Naive thymus-derived CD4-positive, alpha-beta T cell (primary cell): ENCODE measurements at regions not wholly inside any gene's neighbourhood (a gene's known extent, or its start where the extent isn't known, plus 50 kb on each side); places are given as distances from the start of the nearest gene placed in this dataset.

Source experiments
- ATAC-seq: fragments of 150-1000 bp; cut with Tn5 transposase; 2 replicates; pipeline ENCODE4 v1.10.0; 2021; ENCODE audit warnings: mild to moderate bottlenecking, moderate library complexity
- CTCF ChIA-PET: fragments of 350-600 bp; sonication (Branson Sonifier 250); formaldehyde crosslinking; loops from one replicate; lab custom pipeline; 2021; ENCODE audit warnings: antibody characterized with exemption; lab: Charles Lee
- POLR2A ChIA-PET: fragments of 350-600 bp; sonication (Branson Sonifier 250); formaldehyde crosslinking; loops from one replicate; lab custom pipeline; 2021; ENCODE audit warnings: antibody characterized with exemption, inconsistent platforms; lab: Charles Lee
- DNase-seq, 9 donors: peaks; one replicate each; pipeline versions ENCODE4 v3.0.0 to v3.0.0-alpha.2; 2020 to 2022; ENCODE audit warnings: mixed read lengths in 1 of 9
- H3K27ac ChIP-seq: one replicate; pipeline ENCODE4 v1.7.0; 2013; ENCODE audit warnings: mild to moderate bottlenecking, low read depth, low read length, moderate library complexity
- H3K27me3 ChIP-seq, 2 donors: one replicate each; pipeline ENCODE4 v1.7.0; 2013; ENCODE audit warnings: low read length in 2 of 2, mild to moderate bottlenecking in 2 of 2, moderate library complexity in 2 of 2; ENCODE audit not compliant: control insufficient read depth in 2 of 2, insufficient read depth in 2 of 2
- H3K36me3 ChIP-seq, 3 experiments: 1 replicate in 2 of 3; 2 replicates in 1 of 3; pipeline ENCODE4 v1.7.0; 2013; ENCODE audit warnings: low read length in 3 of 3, mild to moderate bottlenecking in 3 of 3, moderate library complexity in 1 of 3; ENCODE audit not compliant: insufficient read depth in 3 of 3, control insufficient read depth in 2 of 3
- H3K4me1 ChIP-seq, 2 donors: one replicate each; pipeline ENCODE4 v1.7.0; 2013; ENCODE audit warnings: low read length in 2 of 2, mild to moderate bottlenecking in 2 of 2, moderate library complexity in 1 of 2; ENCODE audit not compliant: control insufficient read depth in 2 of 2, insufficient read depth in 2 of 2
- H3K4me3 ChIP-seq: 2 replicates; pipeline ENCODE4 v1.7.0; 2013; ENCODE audit warnings: mild to moderate bottlenecking, low read length
- H3K9me3 ChIP-seq, 3 experiments: 1 replicate in 2 of 3; 2 replicates in 1 of 3; pipeline ENCODE4 v1.7.0; 2013; ENCODE audit warnings: low read length in 3 of 3; ENCODE audit not compliant: control insufficient read depth in 2 of 3
- H3K27ac Mint-ChIP-seq, 9 donors: one replicate each; pipeline ENCODE4 v1.8.0; 2020 to 2022; ENCODE audit warnings: mixed read lengths in 9 of 9, mild to moderate bottlenecking in 8 of 9, moderate library complexity in 5 of 9, inconsistent platforms in 2 of 9
- H3K27me3 Mint-ChIP-seq, 5 donors: one replicate each; pipeline ENCODE4 v1.8.0; 2021 to 2022; ENCODE audit warnings: mixed read lengths in 5 of 5, mild to moderate bottlenecking in 1 of 5
- H3K36me3 Mint-ChIP-seq, 5 donors: one replicate each; pipeline ENCODE4 v1.8.0; 2020 to 2022; ENCODE audit warnings: mixed read lengths in 5 of 5, mild to moderate bottlenecking in 3 of 5, inconsistent platforms in 1 of 5
- H3K4me1 Mint-ChIP-seq, 7 donors: one replicate each; pipeline ENCODE4 v1.8.0; 2020 to 2022; ENCODE audit warnings: mixed read lengths in 7 of 7, mild to moderate bottlenecking in 3 of 7, inconsistent platforms in 1 of 7
- H3K4me3 Mint-ChIP-seq, 10 donors: one replicate each; pipeline ENCODE4 v1.8.0; 2020 to 2022; ENCODE audit warnings: mild to moderate bottlenecking in 10 of 10, mixed read lengths in 10 of 10, moderate library complexity in 6 of 10, inconsistent platforms in 2 of 10
- H3K9me3 Mint-ChIP-seq, 11 donors: one replicate each; pipeline ENCODE4 v1.8.0; 2020 to 2022; ENCODE audit warnings: mixed read lengths in 11 of 11, mild to moderate bottlenecking in 4 of 11, inconsistent platforms in 1 of 11, moderate library complexity in 1 of 11
- intact Hi-C, 2 donors: fragments of 100-400 bp; cut with micrococcal nuclease; formaldehyde crosslinking; loops; one replicate each; pipeline ENCODE4 v1.15.1; 2023

- H3K27me3 Mint-ChIP-seq: peaks cover 0 to 31% (median 11%) of the 10 kb centered on the region in 5 donors
- Histone ChIP-seq H3K36me3 (no peaks in the 10 kb centered on the region), H3K27ac (no peak overlapping the region), H3K4me1 (no peaks in the 10 kb centered on the region), H3K27me3 (no peaks in the 10 kb centered on the region), H3K4me3 (no peak overlapping the region), H3K9me3 (no peaks in the 10 kb centered on the region)
- H3K4me1 Mint-ChIP-seq: peaks cover 0 to 1% (median 0%) of the 10 kb centered on the region in 7 donors
- intact Hi-C loops: no loop called here
- CTCF ChIA-PET: no interaction called here
- no peak overlapping the region for H3K27ac Mint-ChIP-seq
- ATAC-seq: no peak
- POLR2A ChIA-PET: no interaction called here
- H3K9me3 Mint-ChIP-seq: no peaks in the 10 kb centered on the region
- no peaks in the 10 kb centered on the region for H3K36me3 Mint-ChIP-seq
- H3K4me3 Mint-ChIP-seq: no peak overlapping the region
- no peak for DNase-seq
Measured at GRCh38 chr18:22847392-22847791, 85.7 kb upstream of the RBBP8 start.

GRCh38 chr18:22847867-22848451 is 85.2 kb upstream of the RBBP8 start:
- H3K4me1 Mint-ChIP-seq: peaks cover 0 to 1% (median 0%) of the 10 kb centered on the region in 7 donors
- intact Hi-C loops: no loop called here
- ATAC-seq: no peak
- H3K4me3 ChIP-seq: no peak overlapping the region
- H3K27ac Mint-ChIP-seq: no peak overlapping the region
- no peak overlapping the region for H3K4me3 Mint-ChIP-seq
- ChIA-PET CTCF (no interaction called here), POLR2A (no interaction called here)
- H3K27ac ChIP-seq: no peak overlapping the region
- H3K27me3 ChIP-seq: no peaks in the 10 kb centered on the region
- H3K36me3 Mint-ChIP-seq: no peaks in the 10 kb centered on the region
- H3K27me3 Mint-ChIP-seq: peaks cover under 1 to 36% (median 17%) of the 10 kb centered on the region in 5 donors
- no peaks in the 10 kb centered on the region for H3K36me3 ChIP-seq
- no peaks in the 10 kb centered on the region for H3K9me3 Mint-ChIP-seq
- DNase-seq: no peak
- no peaks in the 10 kb centered on the region for H3K9me3 ChIP-seq
- no peaks in the 10 kb centered on the region for H3K4me1 ChIP-seq

- Histone ChIP-seq H3K27me3 (no peaks in the 10 kb centered on the region), H3K27ac (no peak overlapping the region), H3K9me3 (no peaks in the 10 kb centered on the region), H3K4me3 (no peak overlapping the region), H3K4me1 (no peaks in the 10 kb centered on the region), H3K36me3 (no peaks in the 10 kb centered on the region)
- Mint-ChIP-seq H3K4me3 (no peak overlapping the region), H3K4me1 (peaks cover 0 to 1% (median 0%) of the 10 kb centered on the region in 7 donors), H3K36me3 (no peaks in the 10 kb centered on the region), H3K27ac (no peak overlapping the region), H3K27me3 (peaks cover 7 to 42% (median 23%) of the 10 kb centered on the region in 5 donors), H3K9me3 (no peaks in the 10 kb centered on the region)
- ChIA-PET POLR2A (no interaction called here), CTCF (no interaction called here)
- ATAC-seq (no peak), DNase-seq (no peak)
- intact Hi-C loops: no loop called here
Measured at GRCh38 chr18:22848615-22849014, 84.5 kb upstream of the RBBP8 start.

- no peak for ATAC-seq
- DNase-seq: no peak
- peaks cover 0 to 2% (median 0%) of the 10 kb centered on the region in 11 donors for H3K9me3 Mint-ChIP-seq
- no peaks in the 10 kb centered on the region for H3K4me1 Mint-ChIP-seq
- no peak overlapping the region for H3K4me3 ChIP-seq
- no peaks in the 10 kb centered on the region for H3K4me1 ChIP-seq
- ChIA-PET CTCF (no interaction called here), POLR2A (no interaction called here)
- H3K36me3 Mint-ChIP-seq: no peaks in the 10 kb centered on the region
- H3K27ac Mint-ChIP-seq: no peak overlapping the region
- no peak overlapping the region for H3K4me3 Mint-ChIP-seq
- no peak overlapping the region for H3K27ac ChIP-seq
- H3K36me3 ChIP-seq: no peaks in the 10 kb centered on the region
- intact Hi-C loops: no loop called here
- peaks cover 35 to 71% (median 69%) of the 10 kb centered on the region in 5 donors for H3K27me3 Mint-ChIP-seq
- H3K9me3 ChIP-seq: no peaks in the 10 kb centered on the region
- no peaks in the 10 kb centered on the region for H3K27me3 ChIP-seq
Measured at GRCh38 chr18:22856870-22857269, 76.3 kb upstream of the RBBP8 start.

- Mint-ChIP-seq H3K4me1 (no peaks in the 10 kb centered on the region), H3K4me3 (no peak overlapping the region), H3K27me3 (peaks cover 43 to 63% (median 62%) of the 10 kb centered on the region in 5 donors), H3K36me3 (no peaks in the 10 kb centered on the region), H3K9me3 (peaks cover 0 to 3% (median 0%) of the 10 kb centered on the region in 11 donors), H3K27ac (no peak overlapping the region)
- DNase-seq (no peak), ATAC-seq (no peak)
- Histone ChIP-seq H3K4me1 (no peaks in the 10 kb centered on the region), H3K9me3 (no peaks in the 10 kb centered on the region), H3K27me3 (no peaks in the 10 kb centered on the region), H3K4me3 (no peak overlapping the region), H3K27ac (no peak overlapping the region), H3K36me3 (no peaks in the 10 kb centered on the region)
- intact Hi-C loops: no loop called here
- CTCF ChIA-PET: no interaction called here
- POLR2A ChIA-PET: interaction anchor here (0.5 kb wide), 1 partner anchor 498 kb away, joined by 3 read pairs; no protein-coding TSS in a partner anchor
Measured at GRCh38 chr18:22858121-22858520, 75.0 kb upstream of the RBBP8 start.

- Mint-ChIP-seq H3K4me3 (no peak overlapping the region), H3K27ac (no peak overlapping the region), H3K4me1 (no peaks in the 10 kb centered on the region), H3K9me3 (peaks cover 0 to 3% (median 0%) of the 10 kb centered on the region in 11 donors), H3K27me3 (peaks cover 36 to 63% (median 62%) of the 10 kb centered on the region in 5 donors), H3K36me3 (no peaks in the 10 kb centered on the region)
- intact Hi-C loops: no loop called here
- CTCF ChIA-PET: no interaction called here
- Histone ChIP-seq H3K4me3 (no peak overlapping the region), H3K36me3 (no peaks in the 10 kb centered on the region), H3K9me3 (no peaks in the 10 kb centered on the region), H3K27ac (no peak overlapping the region), H3K4me1 (no peaks in the 10 kb centered on the region), H3K27me3 (no peaks in the 10 kb centered on the region)
- DNase-seq: no peak
- POLR2A ChIA-PET: no interaction called here
- no peak for ATAC-seq
Measured at GRCh38 chr18:22860807-22861206, 72.3 kb upstream of the RBBP8 start.

- ChIA-PET CTCF (no interaction called here), POLR2A (no interaction called here)
- Histone ChIP-seq H3K4me1 (no peaks in the 10 kb centered on the region), H3K36me3 (no peaks in the 10 kb centered on the region), H3K27me3 (no peaks in the 10 kb centered on the region), H3K27ac (no peak overlapping the region), H3K4me3 (no peak overlapping the region), H3K9me3 (no peaks in the 10 kb centered on the region)
- Mint-ChIP-seq H3K9me3 (peaks cover 0 to 3% (median 0%) of the 10 kb centered on the region in 11 donors), H3K4me3 (no peak overlapping the region), H3K27ac (no peak overlapping the region), H3K36me3 (no peaks in the 10 kb centered on the region), H3K4me1 (no peaks in the 10 kb centered on the region), H3K27me3 (peaks cover 36 to 60% (median 56%) of the 10 kb centered on the region in 5 donors)
- DNase-seq (no peak), ATAC-seq (no peak)
- intact Hi-C loops: no loop called here
Measured at GRCh38 chr18:22865354-22866116, 67.6 kb upstream of the RBBP8 start.
